LNCAP (cell line): ENCODE measurements at regions not wholly inside any gene's neighbourhood (a gene's known extent, or its start where the extent isn't known, plus 50 kb on each side); places are given as distances from the start of the nearest gene placed in this dataset.

Experiments used
- CTCF ChIP-seq: fragments of 450-650 bp; IDR thresholded peaks from 2 replicates; pipeline ENCODE4 v1.5.1; 2017; ENCODE audit warnings: mild to moderate bottlenecking

GRCh38 chr17:77378318-77379064, 237.7 kb downstream of the SEC14L1 start:
- no peak for TF ChIP-seq CTCF

- no peak for TF ChIP-seq CTCF
These were observed 238.3 kb downstream of the SEC14L1 start for GRCh38 chr17:77379065-77379428.

- no peak for TF ChIP-seq CTCF
These were observed 239.1 kb downstream of the SEC14L1 start for GRCh38 chr17:77379832-77380231.

GRCh38 chr17:77380395-77381184, 239.8 kb downstream of the SEC14L1 start:
- TF ChIP-seq CTCF: no peak

GRCh38 chr17:77381185-77381700, 240.5 kb downstream of the SEC14L1 start:
- no peak for TF ChIP-seq CTCF

- no peak for TF ChIP-seq CTCF
These were observed 241.0 kb downstream of the SEC14L1 start for GRCh38 chr17:77381731-77382130.

- no peak for TF ChIP-seq CTCF
These were observed 241.7 kb downstream of the SEC14L1 start for GRCh38 chr17:77382356-77382911.
